ENCODE measurements at regions not wholly inside any gene's neighbourhood (a gene's known extent, or its start where the extent isn't known, plus 50 kb on each side); places are given as distances from the start of the nearest gene placed in this dataset.

GRCh38 chr9:94018628-94019027 lies 63.5 kb upstream of the BARX1 start:
- no peak for TF ChIP-seq CTCF (IDR thresholded peaks at IDR 0.05; ENCODE audit: low read length, missing control alignments)
- DNase-seq (ENCODE audit: low read depth), result peak; percentile 72
- H3K4me3 ChIP-seq (replicated peaks; ENCODE audit: low read depth, low read length), result no peak overlapping the region

GRCh38 chr9:94017939-94018531 lies 62.9 kb upstream of the BARX1 start:
- H3K4me3 ChIP-seq (replicated peaks; ENCODE audit: low read depth, low read length), result no peak overlapping the region
- TF ChIP-seq CTCF (IDR thresholded peaks at IDR 0.05; ENCODE audit: low read length, missing control alignments), result no peak
- DNase-seq (ENCODE audit: low read depth), result peak; percentile 70

- TF ChIP-seq CTCF (IDR thresholded peaks at IDR 0.05; ENCODE audit: low read length, missing control alignments), result no peak
- H3K4me3 ChIP-seq (replicated peaks; ENCODE audit: low read depth, low read length), result no peak overlapping the region
- no peak for DNase-seq (ENCODE audit: low read depth)
These were observed 61.6 kb upstream of the BARX1 start for GRCh38 chr9:94016744-94017143.

GRCh38 chr9:94014920-94015319 lies 59.8 kb upstream of the BARX1 start:
- TF ChIP-seq CTCF (IDR thresholded peaks at IDR 0.05; ENCODE audit: low read length, missing control alignments), result no peak
- DNase-seq (ENCODE audit: low read depth), result no peak

GRCh38 chr9:94014066-94014654 lies 59.0 kb upstream of the BARX1 start:
- peak; percentile 80 for TF ChIP-seq CTCF (IDR thresholded peaks at IDR 0.05; ENCODE audit: low read length, missing control alignments)
- peak; percentile 74 for DNase-seq (ENCODE audit: low read depth)
- no peak overlapping the region for H3K4me3 ChIP-seq (replicated peaks; ENCODE audit: low read depth, low read length)

More at GRCh38 chr9:94014920-94015319, 59.8 kb upstream of the BARX1 start:
- H3K4me3 ChIP-seq (replicated peaks; ENCODE audit: low read depth, low read length), result no peak overlapping the region

- no peak overlapping the region for H3K4me3 ChIP-seq (replicated peaks; ENCODE audit: low read depth, low read length)
- no peak for TF ChIP-seq CTCF (IDR thresholded peaks at IDR 0.05; ENCODE audit: low read length, missing control alignments)
- DNase-seq (ENCODE audit: low read depth), result peak; percentile 34
These were observed 55.9 kb upstream of the BARX1 start for GRCh38 chr9:94010980-94011533.

All from fibroblast of pulmonary artery (primary cell).